Posterior cingulate gyrus (tissue), 11 donors: ENCODE measurements at regions not wholly inside any gene's neighbourhood (a gene's known extent, or its start where the extent isn't known, plus 50 kb on each side); places are given as distances from the start of the nearest gene placed in this dataset.
"Not testable (repeated sequence)": the region's sequence is repeated elsewhere in the genome, so short reads cannot be mapped to it uniquely, and the experiment has no call there.

Experiments
- DNase-seq, 10 donors: peaks; one replicate each; pipeline versions ENCODE4 v3.0.0 to v3.0.0-alpha.2; 2020 to 2021; ENCODE audit warnings: mixed read lengths in 3 of 10
- intact Hi-C: fragments of 100-400 bp; cut with DNase I; formaldehyde crosslinking; loops from one replicate; pipeline ENCODE4 v1.15.1; 2023

- intact Hi-C loops: no loop called here
- DNase-seq: peak in 2 of 10 donors; percentile 50 to 62
Measured at GRCh38 chr1:4129693-4130092, 229.6 kb upstream of the C1orf174 start.

GRCh38 chr1:4130096-4130495 lies 230.0 kb upstream of the C1orf174 start:
- intact Hi-C loops: no loop called here
- DNase-seq: peak in 2 of 10 donors; percentile 38 to 52

- intact Hi-C loops: no loop called here
- DNase-seq: peak in 1 of 10 donors; percentile 9
Measured at GRCh38 chr1:4131734-4132133, 231.7 kb upstream of the C1orf174 start.

- intact Hi-C loops: no loop called here
Measured at GRCh38 chr1:4132352-4133296, 232.6 kb upstream of the C1orf174 start.

GRCh38 chr1:4133297-4133938 lies 233.3 kb upstream of the C1orf174 start:
- intact Hi-C loops: no loop called here
- peak in 3 of 10 donors; percentile 28 to 63 (median 58) for DNase-seq

More at GRCh38 chr1:4132352-4133296, 232.6 kb upstream of the C1orf174 start:
- DNase-seq: peak in 2 of 10 donors; percentile 50 to 60

- intact Hi-C loops: no loop called here
- DNase-seq: peak in 1 of 10 donors; percentile 12
Measured at GRCh38 chr1:4133939-4134321, 233.9 kb upstream of the C1orf174 start.

GRCh38 chr1:4135853-4136252 lies 235.8 kb upstream of the C1orf174 start:
- intact Hi-C loops, DNase-seq: not testable (repeated sequence)

- DNase-seq: peak in 3 of 10 donors; percentile 35 to 64 (median 42)
- intact Hi-C loops: no loop called here
Measured at GRCh38 chr1:4137621-4138415, 237.7 kb upstream of the C1orf174 start.

GRCh38 chr1:4139646-4140045 lies 239.6 kb upstream of the C1orf174 start:
- peak in 3 of 10 donors; percentile 18 to 37 (median 36) for DNase-seq
- intact Hi-C loops: no loop called here

- intact Hi-C loops: no loop called here
- peak in 3 of 10 donors; percentile 26 to 52 (median 51) for DNase-seq
Measured at GRCh38 chr1:4140241-4140640, 240.2 kb upstream of the C1orf174 start.

GRCh38 chr1:4140821-4141220 lies 240.7 kb upstream of the C1orf174 start:
- intact Hi-C loops: no loop called here
- peak in 3 of 10 donors; percentile 21 to 72 (median 33) for DNase-seq

- DNase-seq: no peak
- intact Hi-C loops: no loop called here
Measured at GRCh38 chr1:4144349-4144971, 244.4 kb upstream of the C1orf174 start.

- intact Hi-C loops: no loop called here
- peak in 3 of 10 donors; percentile 30 to 63 (median 61) for DNase-seq
Measured at GRCh38 chr1:4146101-4146500, 246.0 kb upstream of the C1orf174 start.

- intact Hi-C loops: no loop called here
Measured at GRCh38 chr1:4146614-4147013, 246.5 kb upstream of the C1orf174 start.

GRCh38 chr1:4147509-4147908 lies 247.4 kb upstream of the C1orf174 start:
- DNase-seq: peak in 3 of 10 donors; percentile 15 to 47 (median 22)
- intact Hi-C loops: no loop called here

More at GRCh38 chr1:4146614-4147013, 246.5 kb upstream of the C1orf174 start:
- no peak for DNase-seq

GRCh38 chr1:4149281-4149680 lies 249.2 kb upstream of the C1orf174 start:
- intact Hi-C loops: no loop called here
- peak in 3 of 10 donors; percentile 14 to 71 (median 41) for DNase-seq

GRCh38 chr1:4149831-4150230 lies 249.8 kb upstream of the C1orf174 start:
- intact Hi-C loops: no loop called here
- DNase-seq: peak in 2 of 10 donors; percentile 10 to 25

- DNase-seq: peak in 3 of 10 donors; percentile 31 to 75 (median 49)
- intact Hi-C loops: no loop called here
Measured at GRCh38 chr1:4150262-4150661, 250.2 kb upstream of the C1orf174 start.

- intact Hi-C loops: no loop called here
- DNase-seq: peak in 3 of 10 donors; percentile 35 to 59 (median 41)
Measured at GRCh38 chr1:4152266-4152665, 252.2 kb upstream of the C1orf174 start.

- DNase-seq: peak in 3 of 10 donors; percentile 40 to 54 (median 50)
- intact Hi-C loops: no loop called here
Measured at GRCh38 chr1:4153571-4153970, 253.5 kb upstream of the C1orf174 start.
